ENCODE measurements at regions not wholly inside any gene's neighbourhood (a gene's known extent, or its start where the extent isn't known, plus 50 kb on each side); places are given as distances from the start of the nearest gene placed in this dataset.
A peak's percentile ranks its signal among the peaks of the same experiment; 100 is the strongest.

DNA sequence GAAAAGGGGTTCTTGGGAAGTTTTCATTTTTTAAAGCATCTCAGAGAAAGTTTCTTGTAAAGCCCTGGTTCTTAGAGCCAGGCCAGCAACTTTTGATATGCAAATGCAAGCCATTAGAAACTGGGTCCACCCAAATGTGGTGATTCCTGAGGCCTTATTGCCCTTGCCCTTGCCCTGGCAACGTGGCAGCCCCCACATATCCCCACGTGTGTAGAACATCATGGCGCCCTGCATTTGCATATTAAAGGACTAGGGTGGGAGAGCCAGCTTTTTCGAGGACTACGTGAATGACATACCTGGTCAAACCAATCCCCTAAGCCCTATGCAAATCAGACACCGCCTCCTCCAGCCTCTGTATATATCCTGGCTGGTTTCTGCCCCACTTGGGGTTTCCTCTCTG, 314.9 kb upstream of the NECTIN3 start:
- no peak for DNase-seq (ENCODE audit: low read depth in 4 of 4, low spot score in 3 of 4)

DNA sequence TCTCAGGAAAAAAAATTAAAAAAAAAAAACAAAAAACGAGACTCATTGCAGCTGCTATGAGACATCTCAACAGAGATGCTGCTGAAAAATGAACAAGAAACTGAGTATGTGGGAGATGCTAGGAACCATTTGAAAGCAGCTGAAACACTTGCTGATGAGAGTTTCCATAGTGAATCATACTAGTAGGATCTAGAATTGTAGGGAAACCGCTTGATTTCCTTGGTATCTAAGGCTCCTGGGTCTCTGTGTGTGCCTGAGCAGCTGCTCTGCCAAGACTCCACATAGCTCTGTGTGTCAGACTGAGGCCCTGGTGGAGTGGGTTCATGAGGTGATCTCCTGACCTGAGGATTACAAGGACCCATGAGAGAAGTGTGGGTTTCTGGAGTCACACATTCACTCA, 313.4 kb upstream of the NECTIN3 start:
- no peak for DNase-seq (ENCODE audit: low read depth in 4 of 4, low spot score in 3 of 4)

DNA sequence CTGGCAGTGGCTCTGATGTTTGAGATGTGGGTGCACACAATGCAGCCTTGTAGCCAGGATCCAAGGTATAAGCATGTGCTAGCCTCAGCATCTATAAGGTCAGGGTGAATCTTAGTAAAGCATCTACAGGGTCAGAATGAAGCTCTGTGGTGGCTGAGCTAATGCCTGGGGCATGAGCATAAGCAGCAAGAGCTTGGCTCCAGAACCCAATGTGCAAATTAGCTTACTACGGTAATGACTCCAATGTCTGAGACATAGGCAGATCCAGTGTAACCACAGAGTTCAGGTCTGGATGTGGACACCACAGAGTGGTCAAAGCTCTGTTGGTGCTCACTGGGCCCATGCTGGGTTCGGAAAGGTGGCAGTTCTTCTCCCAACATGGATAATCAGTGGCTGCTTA, 304.5 kb upstream of the NECTIN3 start:
- no peak for DNase-seq (ENCODE audit: low read depth in 4 of 4, low spot score in 3 of 4)

DNA sequence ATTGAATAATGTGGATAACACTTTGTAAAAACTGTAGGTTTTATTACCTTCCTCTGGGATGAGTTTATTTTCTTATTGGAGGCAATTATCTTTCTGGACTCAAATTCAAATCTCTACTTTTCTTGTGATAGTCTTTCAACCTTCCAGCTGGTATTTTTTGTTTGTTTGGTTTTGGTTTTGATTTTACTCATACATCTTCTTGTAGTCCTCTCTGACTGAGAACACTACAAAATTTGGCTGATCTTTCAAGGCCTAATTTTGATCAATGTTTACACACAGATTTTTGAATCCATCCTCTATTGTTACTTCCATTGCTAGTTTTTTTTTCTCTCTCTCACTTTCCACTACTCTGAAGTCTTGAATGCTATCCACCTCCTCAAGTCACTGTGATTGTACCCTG, 303.8 kb upstream of the NECTIN3 start:
- no peak for DNase-seq (ENCODE audit: low read depth in 4 of 4, low spot score in 3 of 4)

DNA sequence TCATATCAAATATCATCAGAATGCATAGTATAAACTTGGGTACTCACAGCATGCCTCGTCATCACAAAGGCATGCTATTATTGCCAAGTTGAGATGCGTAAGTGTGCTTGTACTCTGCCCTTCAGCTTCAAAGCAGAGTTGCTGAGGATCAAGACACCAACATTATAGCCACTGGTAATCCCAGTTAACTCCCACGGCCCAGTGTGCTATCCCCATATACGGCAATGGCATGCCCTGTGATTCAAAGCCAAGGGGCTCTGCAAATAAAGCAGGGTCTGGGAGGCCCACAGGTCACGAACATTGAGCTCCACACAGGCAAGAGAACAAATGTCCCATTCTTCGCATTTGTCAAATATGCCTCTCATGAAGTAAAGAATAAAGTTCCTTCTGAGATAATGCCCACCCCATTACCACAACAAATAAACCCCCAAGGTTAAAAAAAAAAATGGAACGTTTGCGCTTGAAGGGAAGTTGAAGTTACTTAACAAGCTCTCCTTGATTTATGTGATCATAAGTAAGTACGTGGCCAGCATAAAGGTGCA, 298.1 kb upstream of the NECTIN3 start:
- no peak for DNase-seq (ENCODE audit: low read depth in 4 of 4, low spot score in 3 of 4)

DNA sequence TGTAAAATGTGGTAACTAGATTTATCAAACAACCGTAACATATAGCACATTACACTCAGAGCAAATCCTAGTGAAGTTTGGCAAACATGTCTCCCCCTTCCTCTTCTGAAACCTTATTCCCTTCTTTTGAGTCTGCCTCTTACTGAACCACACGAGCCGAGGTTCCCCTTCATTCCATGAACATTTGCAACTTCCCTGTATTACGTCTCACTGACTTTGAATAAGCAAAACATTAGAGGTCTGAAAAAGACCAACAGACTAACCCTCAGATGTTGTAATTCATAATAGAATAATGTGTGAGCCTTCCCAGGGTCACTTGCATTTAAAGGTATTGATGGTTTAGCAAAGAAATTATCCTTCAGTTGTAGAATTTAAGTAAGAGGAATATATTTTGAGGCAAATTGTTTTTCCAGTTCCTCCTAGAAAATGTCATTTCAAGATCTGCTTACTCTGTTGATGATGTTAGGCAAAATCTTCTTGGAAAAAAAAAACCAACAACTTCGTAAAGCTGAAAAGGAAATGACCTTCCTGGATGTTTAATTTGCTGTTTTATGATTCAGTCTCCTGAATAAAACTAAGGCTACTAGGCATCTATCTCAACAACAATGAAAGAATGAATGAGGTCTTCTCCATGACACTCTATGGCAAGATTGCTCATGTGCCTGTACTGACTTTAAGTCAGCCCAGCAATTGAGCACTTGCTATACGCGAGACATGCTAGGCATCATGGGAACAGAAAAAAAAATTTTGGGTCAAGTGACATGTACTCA, 296.9 kb upstream of the NECTIN3 start:
- no peak for DNase-seq (ENCODE audit: low read depth in 4 of 4, low spot score in 3 of 4)

DNA sequence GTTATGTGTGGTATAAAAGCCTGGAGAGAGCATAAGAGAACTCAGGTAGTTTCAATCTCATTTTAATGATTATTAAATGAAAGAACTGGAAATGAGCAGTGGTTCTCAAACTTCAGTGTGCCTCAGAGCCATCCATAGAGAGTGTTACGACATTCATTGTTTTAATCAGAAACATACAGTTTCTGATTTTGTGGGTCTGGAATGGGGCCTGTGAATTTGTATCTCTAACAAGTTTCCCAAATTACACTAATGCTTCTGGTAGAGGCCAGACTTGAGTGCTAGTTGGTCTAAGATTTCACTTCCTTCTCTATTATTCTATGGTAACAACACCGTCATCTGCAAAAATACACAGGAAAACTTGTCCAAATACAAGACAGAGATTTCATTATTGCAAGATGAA, 292.0 kb upstream of the NECTIN3 start:
- no peak for DNase-seq (ENCODE audit: low read depth in 4 of 4, low spot score in 3 of 4)

DNA sequence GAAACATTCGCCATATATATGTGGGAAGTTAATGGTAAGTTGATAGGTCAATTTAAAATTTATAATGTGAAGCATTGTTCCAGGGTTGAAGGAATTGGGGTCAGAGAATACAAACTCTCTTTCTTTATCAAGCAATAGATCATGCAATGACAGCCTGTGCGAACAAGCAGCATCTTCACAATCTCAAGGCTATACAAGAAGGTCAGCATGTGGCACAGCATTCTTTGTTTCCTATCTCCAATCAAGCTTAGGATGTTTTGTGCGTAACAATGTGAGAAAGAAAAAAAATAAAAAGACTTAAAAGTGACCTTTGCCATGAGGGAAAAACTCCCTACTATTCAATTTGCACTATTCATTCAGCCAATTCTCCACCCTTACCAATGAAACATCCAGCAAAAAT, 288.1 kb upstream of the NECTIN3 start:
- no peak for DNase-seq (ENCODE audit: low read depth in 4 of 4, low spot score in 3 of 4)

DNA sequence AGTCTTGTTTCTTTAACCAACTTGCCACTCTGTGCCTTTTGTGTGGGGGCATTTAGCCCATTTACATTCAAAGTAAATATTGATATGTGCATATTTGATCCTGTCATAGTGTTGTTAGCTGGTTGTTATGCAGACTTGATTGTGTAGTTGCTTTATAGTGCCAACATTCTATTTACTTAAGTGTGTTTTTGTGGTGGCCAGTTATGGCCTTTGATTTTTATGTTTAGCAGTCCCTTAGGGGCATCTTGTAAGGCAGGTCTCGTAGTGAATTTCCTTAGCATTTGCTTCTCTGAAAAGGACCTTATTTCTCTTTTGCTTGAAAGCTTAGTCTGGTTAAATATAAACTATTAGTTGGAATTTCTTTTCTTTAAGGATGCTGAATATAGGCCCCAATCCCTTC, 282.8 kb upstream of the NECTIN3 start:
- no peak for DNase-seq (ENCODE audit: low read depth in 4 of 4, low spot score in 3 of 4)

DNA sequence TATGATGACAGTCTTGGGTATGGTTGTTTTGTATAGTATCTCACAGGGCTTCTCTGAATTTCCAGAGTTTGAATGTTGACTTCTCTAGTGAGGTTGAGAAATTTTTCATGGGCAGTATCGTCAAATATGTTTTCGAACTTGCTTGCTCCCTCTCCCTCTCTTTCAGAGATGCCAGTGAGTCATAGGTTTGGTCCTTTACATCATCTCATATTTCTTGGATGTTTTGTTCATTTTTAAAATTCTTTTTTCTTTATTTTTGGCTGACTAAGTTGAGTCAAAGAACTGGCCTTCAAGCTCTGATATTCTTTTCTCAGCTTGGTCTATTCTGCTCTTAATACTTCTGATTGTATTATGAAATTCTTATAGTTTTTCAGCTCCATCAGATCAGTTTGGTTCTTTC, 282.3 kb upstream of the NECTIN3 start:
- no peak for DNase-seq (ENCODE audit: low read depth in 4 of 4, low spot score in 3 of 4)

DNA sequence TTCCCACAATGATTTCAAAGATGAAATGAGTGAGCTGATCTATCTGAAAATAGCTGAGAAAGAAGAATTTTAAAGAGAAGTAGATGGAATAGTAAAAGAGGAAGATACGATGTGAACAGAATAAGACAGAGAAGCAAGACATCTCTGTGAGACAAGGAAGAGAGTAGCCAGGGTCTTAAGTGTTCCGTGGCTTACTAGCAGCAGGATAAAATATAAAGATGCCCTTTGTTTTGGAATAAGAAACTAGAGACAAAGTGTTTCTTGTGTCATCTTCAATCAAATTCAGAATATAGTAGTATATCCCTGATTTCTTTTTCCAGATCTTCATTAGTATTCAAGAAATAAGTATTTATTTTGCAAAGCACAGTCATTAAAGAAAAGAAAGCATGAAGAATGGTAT, 281.0 kb upstream of the NECTIN3 start:
- DNase-seq (ENCODE audit: low read depth in 4 of 4, low spot score in 3 of 4): no peak

DNA sequence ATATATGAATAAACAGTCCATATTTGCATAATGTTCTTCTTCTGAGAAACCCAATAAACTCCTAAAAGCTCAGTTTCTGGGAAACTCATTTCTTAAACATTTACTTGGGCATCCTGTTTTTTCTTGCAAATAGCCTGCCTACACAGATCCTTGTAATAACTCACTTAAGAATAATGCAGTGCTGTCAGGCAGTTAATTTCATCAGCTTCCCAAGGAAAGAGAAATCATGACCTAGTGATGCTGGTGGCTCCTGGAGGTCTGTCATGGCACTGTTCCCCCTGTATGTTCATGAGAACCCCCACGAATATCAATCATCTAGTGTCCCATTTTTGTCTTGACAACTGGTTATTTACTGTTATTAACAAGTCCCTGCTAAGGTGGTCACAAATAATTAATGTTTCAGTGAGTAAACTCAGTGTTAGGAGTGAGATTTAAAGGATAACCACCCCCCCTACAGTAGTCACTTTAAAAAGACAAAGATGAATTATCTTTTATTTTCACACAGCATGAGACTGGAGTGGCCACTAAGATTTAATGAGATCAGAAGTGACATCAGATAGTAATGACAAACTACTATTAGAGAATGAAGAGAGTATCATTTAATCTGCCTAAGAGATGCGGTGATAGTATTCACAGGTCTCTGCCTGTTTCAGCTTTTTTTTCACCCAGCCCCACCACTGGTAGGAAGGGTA, 279.5 kb upstream of the NECTIN3 start:
- no peak for DNase-seq (ENCODE audit: low read depth in 4 of 4, low spot score in 3 of 4)

DNA sequence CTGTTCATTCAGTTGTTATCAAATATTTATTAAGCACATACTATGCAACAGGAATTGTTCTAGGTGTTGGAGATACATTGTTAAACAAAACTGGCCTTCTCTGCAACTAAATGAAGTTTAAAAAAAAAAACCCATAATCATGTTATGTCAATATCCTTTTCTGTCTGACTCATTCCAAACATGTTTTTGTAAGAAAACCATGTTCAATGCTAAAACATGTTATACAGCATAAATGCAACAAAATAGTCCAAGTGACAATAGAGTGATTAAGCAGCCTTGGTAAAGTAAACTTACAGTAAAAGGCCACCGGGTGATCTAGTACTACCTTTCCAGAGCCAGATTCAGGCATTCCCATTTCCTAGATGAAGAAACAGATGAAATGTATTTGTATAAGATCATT, 278.0 kb upstream of the NECTIN3 start:
- no peak for DNase-seq (ENCODE audit: low read depth in 4 of 4, low spot score in 3 of 4)

DNA sequence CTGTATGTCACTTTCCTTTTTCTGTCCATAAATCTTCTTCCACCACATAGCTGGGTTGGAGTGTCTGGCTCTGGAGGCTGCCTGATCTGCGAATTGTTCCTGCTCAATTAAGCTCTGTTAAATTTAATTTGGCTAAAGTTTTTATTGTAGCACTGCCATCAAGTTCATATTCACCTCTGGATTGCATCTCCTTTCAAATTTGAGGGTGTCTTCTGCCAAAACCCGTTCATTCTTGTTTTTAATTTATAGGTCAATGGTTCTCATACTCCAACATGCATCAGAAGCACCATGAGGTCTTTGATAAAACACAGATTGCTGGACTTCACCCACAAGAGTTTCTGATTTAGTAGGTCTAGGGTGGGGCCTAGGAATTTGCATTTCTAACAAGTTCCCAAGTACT, 276.5 kb upstream of the NECTIN3 start:
- no peak for DNase-seq (ENCODE audit: low read depth in 4 of 4, low spot score in 3 of 4)

DNA sequence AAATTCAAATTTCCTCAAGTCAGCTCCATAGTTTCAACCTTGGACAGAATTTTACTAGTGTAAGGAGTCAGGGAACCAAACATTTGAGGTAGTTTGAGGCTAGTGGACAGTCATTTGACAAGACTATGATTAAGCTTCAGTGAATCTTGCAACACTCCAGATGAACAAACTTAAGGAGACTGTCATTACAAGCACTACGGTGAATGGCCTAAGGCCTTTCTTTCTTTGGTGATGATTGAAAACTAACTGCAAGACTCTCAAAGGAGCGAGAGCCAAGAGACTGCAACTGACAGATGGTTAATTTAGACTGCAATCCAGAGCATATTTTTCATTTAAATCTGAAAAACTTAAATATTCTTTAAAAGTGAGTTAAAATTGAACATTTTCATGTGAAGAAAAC, 272.3 kb upstream of the NECTIN3 start:
- DNase-seq (ENCODE audit: low read depth in 4 of 4, low spot score in 3 of 4): no peak

DNA sequence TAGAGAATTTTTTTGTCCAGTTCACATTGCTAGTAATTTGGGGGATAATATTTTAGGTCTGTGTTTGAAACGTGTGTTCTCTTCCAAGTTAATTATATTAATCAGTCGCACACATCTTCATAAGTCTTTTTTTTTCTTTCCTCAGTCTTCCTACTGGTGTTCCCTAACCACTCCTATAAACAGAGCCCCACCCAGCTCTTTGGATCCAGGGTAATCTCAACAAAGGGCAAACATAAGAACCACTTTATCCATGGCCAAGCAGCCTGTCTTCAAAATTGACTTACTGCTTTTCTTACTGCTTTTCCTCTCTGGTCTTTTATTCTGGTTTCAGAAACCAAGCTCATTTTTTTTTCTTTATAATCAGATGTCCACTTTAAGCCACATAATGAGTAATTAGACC, 266.8 kb upstream of the NECTIN3 start:
- DNase-seq (ENCODE audit: low read depth in 4 of 4, low spot score in 3 of 4): no peak

DNA sequence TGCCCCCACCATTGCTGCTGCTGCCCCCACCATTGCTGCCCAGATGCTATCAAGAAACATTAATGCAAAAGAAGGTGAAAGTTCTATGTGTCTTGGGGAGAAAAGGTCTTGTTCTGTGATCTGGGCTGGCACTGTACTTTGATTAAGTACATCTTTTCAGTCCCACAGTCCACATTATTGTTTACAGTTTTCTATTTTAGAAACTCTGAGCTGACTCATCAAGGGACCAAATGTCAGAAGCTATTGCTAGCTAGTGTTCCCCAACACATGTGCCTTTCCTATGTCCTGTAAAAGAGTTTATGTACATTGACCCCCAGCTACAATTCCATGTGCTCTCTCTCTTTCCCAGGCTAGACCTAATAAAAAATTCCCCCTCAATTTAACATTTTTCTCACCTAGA, 264.7 kb upstream of the NECTIN3 start:
- DNase-seq (ENCODE audit: low read depth in 4 of 4, low spot score in 3 of 4): no peak

DNA sequence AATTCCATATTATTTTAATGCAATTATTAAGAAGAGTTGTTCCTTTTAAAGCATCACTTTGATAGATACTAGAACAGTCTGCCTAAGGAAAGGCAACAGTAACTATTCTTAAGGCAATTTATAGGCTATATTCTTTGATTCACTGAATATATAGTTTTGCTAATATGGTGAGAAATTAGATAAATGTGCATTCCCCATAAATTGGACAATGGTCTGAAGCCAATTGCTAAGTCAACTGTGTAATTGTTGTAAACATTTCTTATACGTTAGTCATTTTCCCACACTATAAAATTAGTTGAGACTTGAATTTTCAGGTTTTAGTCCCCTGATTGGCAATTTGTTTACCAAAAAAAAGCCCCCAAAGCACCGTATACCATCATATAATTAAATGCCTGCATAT, 263.0 kb upstream of the NECTIN3 start:
- DNase-seq (ENCODE audit: low read depth in 4 of 4, low spot score in 3 of 4): no peak

DNA sequence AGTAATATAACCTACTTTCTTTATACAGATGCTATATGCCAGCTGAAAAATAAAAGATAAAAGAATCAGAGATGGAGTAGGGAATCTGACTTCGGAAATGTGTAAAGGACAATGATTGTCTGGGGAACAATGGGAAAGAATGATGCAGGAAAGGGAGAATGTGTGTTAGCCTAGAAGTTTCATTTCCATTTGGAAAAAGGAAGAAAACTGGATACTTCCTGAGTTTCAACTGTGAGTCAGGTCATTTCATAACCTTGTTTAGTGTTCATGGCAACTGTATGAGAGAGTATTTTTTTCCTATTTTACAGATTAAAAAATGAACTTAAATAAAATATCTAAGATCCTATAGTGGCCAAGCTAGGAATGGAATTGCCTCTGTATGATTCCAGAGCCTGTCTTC, 261.3 kb upstream of the NECTIN3 start:
- DNase-seq (ENCODE audit: low read depth in 4 of 4, low spot score in 3 of 4): no peak

DNA sequence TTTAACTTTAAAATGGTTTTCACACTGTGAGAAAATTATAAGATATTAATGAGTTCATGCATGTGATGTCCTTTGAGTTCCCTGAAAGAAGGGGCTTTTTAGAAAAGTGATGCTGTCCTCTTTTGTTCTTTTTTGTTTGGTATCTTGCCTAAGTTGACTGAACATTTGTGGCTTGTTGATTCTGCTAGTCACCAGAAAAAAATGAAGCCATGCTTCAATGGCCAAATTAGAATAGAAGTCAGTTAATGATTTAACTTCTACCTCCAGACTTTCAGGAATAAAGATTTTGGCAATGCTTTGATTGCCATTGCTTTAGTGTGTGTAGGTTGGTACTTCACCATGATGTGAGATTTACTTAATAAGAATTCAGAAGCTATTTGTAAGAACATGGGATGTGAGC, 260.6 kb upstream of the NECTIN3 start:
- peak in 2 of 4 donors; percentile 5 to 8 for DNase-seq (ENCODE audit: low read depth in 4 of 4, low spot score in 3 of 4)

DNA sequence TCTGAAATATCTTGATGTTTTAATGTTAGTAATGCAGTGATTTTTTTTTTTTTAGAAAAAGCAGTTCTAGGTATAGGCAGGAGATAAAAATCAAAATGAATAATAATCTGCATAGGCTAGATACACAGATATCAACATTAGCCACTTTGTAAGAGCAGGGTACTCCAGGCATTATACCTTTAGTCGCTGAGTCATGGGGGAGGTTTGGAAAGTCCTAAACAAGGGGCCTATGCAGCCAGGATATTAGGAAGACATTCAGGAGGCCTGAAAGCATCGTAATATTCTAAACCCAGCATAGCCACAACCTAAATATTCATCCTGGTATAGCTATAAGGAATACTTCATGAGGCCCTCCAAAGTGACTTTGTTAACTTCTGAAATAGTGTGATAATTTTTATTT, 258.1 kb upstream of the NECTIN3 start:
- DNase-seq (ENCODE audit: low read depth in 4 of 4, low spot score in 3 of 4): no peak

Measured in right renal pelvis (tissue), 4 donors.